Effector memory CD8-positive, alpha-beta T cell (primary cell): ENCODE measurements at regions not wholly inside any gene's neighbourhood (a gene's known extent, or its start where the extent isn't known, plus 50 kb on each side); places are given as distances from the start of the nearest gene placed in this dataset.

Experiments
- ATAC-seq: fragments of 150-1000 bp; cut with Tn5 transposase; replicated peaks from 2 replicates; pipeline ENCODE4 v1.10.0; 2021; ENCODE audit warnings: mild to moderate bottlenecking, moderate library complexity
- DNase-seq, 3 experiments: peaks; one replicate each; pipeline ENCODE4 v3.0.0; 2021
- H3K27ac Mint-ChIP-seq, 2 donors: one replicate each; pipeline ENCODE4 v1.8.0; 2022; ENCODE audit warnings: mild to moderate bottlenecking in 2 of 2, mixed read lengths in 2 of 2, moderate library complexity in 2 of 2
- H3K27me3 Mint-ChIP-seq, 2 donors: one replicate each; pipeline ENCODE4 v1.8.0; 2022; ENCODE audit warnings: mixed read lengths in 2 of 2
- H3K36me3 Mint-ChIP-seq: one replicate; pipeline ENCODE4 v1.8.0; 2022; ENCODE audit warnings: mild to moderate bottlenecking, moderate library complexity, mixed read lengths; ENCODE audit not compliant: insufficient read depth
- H3K4me1 Mint-ChIP-seq, 2 donors: one replicate each; pipeline ENCODE4 v1.8.0; 2022; ENCODE audit warnings: low read depth in 2 of 2, mixed read lengths in 2 of 2
- H3K4me3 Mint-ChIP-seq, 2 donors: one replicate each; pipeline ENCODE4 v1.8.0; 2022; ENCODE audit warnings: mild to moderate bottlenecking in 2 of 2, mixed read lengths in 2 of 2, moderate library complexity in 2 of 2
- H3K9me3 Mint-ChIP-seq, 2 donors: one replicate each; pipeline ENCODE4 v1.8.0; 2022; ENCODE audit warnings: mixed read lengths in 2 of 2

DNA sequence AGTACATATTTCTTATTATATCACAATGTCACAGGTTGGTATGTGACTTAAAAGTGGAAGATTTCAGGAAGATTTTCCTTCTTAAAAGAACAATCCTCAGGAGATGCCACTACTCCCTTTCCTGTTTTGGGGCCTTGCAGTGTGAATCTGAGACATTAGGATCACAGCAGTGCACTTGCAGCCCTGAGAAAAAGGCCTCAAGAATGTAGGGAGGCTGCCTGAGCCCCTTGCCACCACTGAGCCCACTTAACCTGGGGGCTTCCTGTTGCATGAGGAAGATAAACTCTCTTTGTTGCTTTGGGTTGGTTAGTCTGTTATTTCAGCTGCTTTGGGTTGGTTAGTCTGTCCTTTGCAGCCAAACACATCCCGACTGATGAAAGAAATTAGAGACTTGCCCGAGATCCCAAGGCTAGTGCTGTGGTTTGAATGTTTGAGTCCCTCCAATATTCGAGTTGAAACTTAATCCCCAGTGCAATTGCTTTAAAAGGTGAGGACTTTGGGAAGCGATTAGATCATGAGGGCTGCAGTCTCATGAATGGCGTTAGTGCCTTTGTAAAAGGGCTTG is 151.3 kb upstream of the SP4 start:
- peaks cover 3 to 7% of the 10 kb centered on the region in 2 donors for H3K4me1 Mint-ChIP-seq
- no peak overlapping the region for H3K27ac Mint-ChIP-seq
- H3K27me3 Mint-ChIP-seq = no peaks in the 10 kb centered on the region
- no peaks in the 10 kb centered on the region for H3K9me3 Mint-ChIP-seq
- H3K36me3 Mint-ChIP-seq = no peaks in the 10 kb centered on the region
- H3K4me3 Mint-ChIP-seq = no peak overlapping the region
- DNase-seq (no peak), ATAC-seq (no peak)

DNA sequence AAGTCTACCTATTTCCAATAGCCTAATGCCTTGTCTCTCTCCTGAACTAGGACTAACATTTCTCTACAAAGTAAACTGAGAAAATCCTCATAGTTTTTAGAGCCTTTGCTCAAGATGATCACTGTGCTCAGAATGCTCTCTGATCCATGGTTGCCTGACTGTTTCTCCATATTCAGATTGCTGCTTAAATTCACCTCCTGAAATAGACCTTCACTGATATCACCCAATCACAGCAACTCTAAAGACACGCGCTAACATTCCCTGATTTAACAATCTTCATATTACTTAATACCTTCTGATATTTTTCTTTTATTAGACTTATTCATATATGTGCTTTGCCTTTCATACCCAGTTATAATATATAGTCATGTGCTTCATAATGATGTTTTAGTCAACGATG is 148.9 kb upstream of the SP4 start:
- no peak overlapping the region for H3K4me3 Mint-ChIP-seq
- ATAC-seq = no peak
- no peaks in the 10 kb centered on the region for H3K9me3 Mint-ChIP-seq
- no peaks in the 10 kb centered on the region for H3K36me3 Mint-ChIP-seq
- peaks cover 3 to 7% of the 10 kb centered on the region in 2 donors for H3K4me1 Mint-ChIP-seq
- H3K27ac Mint-ChIP-seq = no peak overlapping the region
- no peak for DNase-seq
- no peaks in the 10 kb centered on the region for H3K27me3 Mint-ChIP-seq

DNA sequence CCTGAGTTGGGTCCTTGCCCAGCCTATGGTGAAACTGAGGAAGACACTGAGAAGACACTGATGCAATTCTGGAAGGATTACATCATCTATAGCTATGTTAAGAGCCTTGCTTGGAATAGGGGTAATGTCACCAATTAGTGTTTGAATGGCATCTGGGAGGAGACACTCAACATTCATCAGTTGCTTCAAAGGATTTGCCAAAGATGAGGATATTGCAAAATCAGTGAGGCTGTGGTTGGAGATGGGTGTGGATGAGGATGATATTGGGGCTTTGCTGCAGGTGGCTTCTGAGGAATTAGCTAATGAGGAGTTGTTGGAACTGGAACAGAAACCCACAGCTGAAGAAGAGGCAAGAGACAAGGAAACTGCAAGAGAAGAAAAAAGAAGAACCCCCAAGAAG is 146.7 kb upstream of the SP4 start:
- DNase-seq (no peak), ATAC-seq (no peak)
- Mint-ChIP-seq H3K4me1 (peaks cover 3 to 7% of the 10 kb centered on the region in 2 donors), H3K36me3 (no peaks in the 10 kb centered on the region), H3K4me3 (no peak overlapping the region), H3K9me3 (no peaks in the 10 kb centered on the region), H3K27ac (peak overlapping the region in 1 of 2 donors; percentile 27), H3K27me3 (no peaks in the 10 kb centered on the region)

DNA sequence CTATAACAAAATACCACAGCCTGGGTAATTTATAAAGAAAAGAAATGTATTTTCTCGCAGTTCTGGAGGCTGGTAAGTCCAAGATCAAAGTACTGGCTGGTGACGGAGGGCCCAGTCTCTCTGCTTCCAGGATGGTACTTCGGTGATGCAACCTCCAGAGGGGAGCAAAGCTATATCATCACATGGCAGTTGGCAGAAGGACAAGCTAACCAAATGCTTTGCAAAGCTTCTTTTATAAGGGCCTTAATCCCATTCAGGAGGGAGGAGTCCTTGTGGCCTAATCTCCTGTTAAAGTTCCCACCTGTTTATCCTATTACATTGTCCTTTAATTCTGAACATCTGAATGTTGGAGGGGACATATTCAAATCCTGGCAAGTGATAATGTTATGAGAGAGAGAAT is 134.1 kb upstream of the SP4 start:
- Mint-ChIP-seq H3K4me3 (no peak overlapping the region), H3K4me1 (no peaks in the 10 kb centered on the region), H3K36me3 (no peaks in the 10 kb centered on the region), H3K9me3 (no peaks in the 10 kb centered on the region), H3K27ac (no peak overlapping the region), H3K27me3 (no peaks in the 10 kb centered on the region)
- ATAC-seq (no peak), DNase-seq (no peak)

DNA sequence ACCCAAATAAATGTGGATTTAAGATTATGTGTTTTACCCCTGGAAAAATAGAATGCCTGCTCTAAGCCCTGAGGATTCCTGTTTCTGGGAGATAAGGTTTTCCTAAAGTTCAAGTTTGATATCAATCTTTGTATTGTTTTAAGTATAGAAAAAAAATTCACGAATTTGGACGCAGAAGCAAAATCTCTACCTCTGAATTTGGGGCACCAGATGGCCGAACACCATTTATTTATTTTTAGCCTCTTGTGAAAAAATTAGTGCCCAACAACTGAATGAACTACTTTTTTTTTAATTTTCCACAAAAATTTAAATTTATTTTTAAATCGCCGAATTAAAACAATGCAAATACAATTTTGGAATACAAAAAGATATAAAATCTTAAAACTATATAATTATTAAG is 128.1 kb upstream of the SP4 start:
- Mint-ChIP-seq H3K27me3 (no peaks in the 10 kb centered on the region), H3K9me3 (no peaks in the 10 kb centered on the region), H3K4me3 (no peak overlapping the region), H3K27ac (no peak overlapping the region), H3K36me3 (no peaks in the 10 kb centered on the region), H3K4me1 (no peaks in the 10 kb centered on the region)
- DNase-seq (no peak), ATAC-seq (no peak)

DNA sequence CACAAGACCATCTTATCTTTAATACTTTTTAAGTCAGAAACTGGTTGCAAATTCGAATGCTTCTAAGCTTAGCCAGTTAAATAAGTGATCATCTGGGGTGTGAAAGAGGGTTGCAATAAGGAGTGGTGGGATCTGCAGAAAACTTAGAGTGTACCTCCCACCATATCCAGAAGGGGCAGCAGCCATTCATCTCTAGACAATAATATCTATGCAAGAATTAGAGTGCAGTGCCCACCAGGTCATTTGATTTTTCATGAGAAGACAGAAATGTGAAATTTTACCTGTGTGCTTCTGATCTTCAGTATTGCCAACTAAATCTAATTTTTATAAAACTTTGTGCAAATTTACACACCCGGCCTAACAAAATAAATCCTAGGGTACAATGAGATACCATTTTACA is 127.2 kb upstream of the SP4 start:
- Mint-ChIP-seq H3K27me3 (no peaks in the 10 kb centered on the region), H3K9me3 (no peaks in the 10 kb centered on the region)

DNA sequence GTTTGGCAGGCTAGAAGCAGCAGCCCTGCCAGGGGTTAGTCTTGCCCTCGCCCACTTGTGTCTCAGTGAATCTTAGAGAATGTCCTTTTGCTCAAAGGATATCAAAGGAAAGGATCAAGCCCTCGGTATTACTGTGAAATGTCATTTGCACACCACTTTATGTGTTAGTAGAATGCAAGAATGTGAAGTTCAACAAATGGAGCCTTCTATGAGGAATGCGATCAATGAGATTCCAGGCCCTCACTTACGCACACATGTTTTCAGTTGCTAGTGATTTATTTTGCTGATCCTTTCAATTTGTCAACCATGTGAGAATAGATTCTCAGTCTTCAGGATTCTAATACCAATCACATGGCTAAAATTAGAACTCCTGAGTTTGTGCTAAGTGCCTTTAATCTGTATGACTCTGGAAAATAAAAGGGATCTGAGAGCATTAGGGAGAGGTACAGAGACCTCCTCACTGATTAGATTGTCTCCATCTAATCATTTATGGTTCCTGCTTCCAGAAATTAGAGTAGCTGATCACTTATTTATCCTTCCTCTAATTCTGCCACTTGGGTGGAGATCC is 123.0 kb upstream of the SP4 start:
- no peaks in the 10 kb centered on the region for H3K27me3 Mint-ChIP-seq
- ATAC-seq (no peak), DNase-seq (no peak)
- peaks cover 2 to 4% of the 10 kb centered on the region in 2 donors for H3K4me1 Mint-ChIP-seq
- H3K27ac Mint-ChIP-seq = no peak overlapping the region
- H3K9me3 Mint-ChIP-seq = peaks cover 0 to 3% of the 10 kb centered on the region in 2 donors
- no peaks in the 10 kb centered on the region for H3K36me3 Mint-ChIP-seq
- no peak overlapping the region for H3K4me3 Mint-ChIP-seq

More for the DNA sequence above, 127.2 kb upstream of the SP4 start:
- ATAC-seq = no peak
- H3K4me3 Mint-ChIP-seq = no peak overlapping the region
- H3K36me3 Mint-ChIP-seq = no peaks in the 10 kb centered on the region
- H3K4me1 Mint-ChIP-seq = no peaks in the 10 kb centered on the region
- no peak overlapping the region for H3K27ac Mint-ChIP-seq
- no peak for DNase-seq

DNA sequence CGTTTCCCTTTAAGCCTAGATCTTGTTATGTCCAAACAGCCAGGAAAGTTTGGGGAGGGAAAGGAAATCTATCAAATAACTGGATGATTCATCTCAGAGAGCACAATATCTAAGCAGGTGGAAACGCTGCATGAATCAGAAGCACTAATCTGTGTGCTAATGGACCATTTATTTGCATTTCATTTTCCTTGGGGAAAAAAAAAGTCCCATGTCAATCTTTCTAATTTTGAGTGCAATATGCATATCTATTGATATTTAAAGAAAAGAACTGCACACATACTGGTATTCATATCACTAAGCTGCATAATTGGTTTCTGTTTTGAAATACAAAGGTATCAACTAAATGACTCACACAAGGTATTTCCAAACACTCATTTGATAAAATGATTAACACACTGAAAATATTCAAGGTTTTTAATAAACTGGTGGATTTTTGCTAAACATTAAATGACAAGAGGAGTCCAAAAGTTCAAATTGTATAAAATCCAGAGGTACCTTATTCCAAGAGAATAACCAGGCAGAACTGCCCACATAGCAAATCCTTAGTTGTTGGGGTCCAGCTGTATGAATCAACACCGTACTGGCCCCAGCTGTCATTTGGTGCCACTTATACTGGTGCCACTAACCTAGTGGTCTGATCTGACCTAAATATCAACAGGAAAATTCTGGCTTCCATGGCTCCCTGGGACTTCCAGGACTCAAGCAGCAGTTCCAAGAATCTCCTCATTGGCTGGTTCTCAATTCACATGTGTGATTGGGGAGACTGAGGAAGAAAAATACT is 122.2 kb upstream of the SP4 start:
- no peak overlapping the region for H3K4me3 Mint-ChIP-seq
- H3K9me3 Mint-ChIP-seq = peaks cover 0 to 3% of the 10 kb centered on the region in 2 donors
- ATAC-seq = no peak
- no peak for DNase-seq
- H3K36me3 Mint-ChIP-seq = no peaks in the 10 kb centered on the region
- no peaks in the 10 kb centered on the region for H3K27me3 Mint-ChIP-seq
- no peak overlapping the region for H3K27ac Mint-ChIP-seq
- H3K4me1 Mint-ChIP-seq = peaks cover 2 to 4% of the 10 kb centered on the region in 2 donors

DNA sequence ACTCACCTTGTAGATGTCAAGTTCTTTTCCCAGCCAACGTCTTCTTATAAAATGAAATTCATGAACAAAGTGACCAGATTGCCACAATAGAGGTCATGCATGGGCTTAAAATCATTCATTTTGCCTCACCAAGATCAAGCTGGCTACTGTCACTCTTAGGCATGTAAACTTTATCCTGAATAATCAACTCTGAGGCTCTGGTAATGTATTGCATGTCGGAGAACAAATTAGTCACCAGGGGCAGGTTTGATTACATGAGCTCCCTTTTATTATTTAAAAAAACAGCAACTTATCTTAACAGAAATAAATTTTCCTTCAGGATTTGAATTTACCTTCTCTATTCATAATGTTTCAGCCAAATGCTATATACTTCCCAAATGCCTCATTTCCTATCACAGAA is 112.9 kb upstream of the SP4 start:
- Mint-ChIP-seq H3K9me3 (peaks cover 0 to 1% of the 10 kb centered on the region in 2 donors), H3K27me3 (no peaks in the 10 kb centered on the region), H3K27ac (no peak overlapping the region), H3K4me1 (peaks cover 0 to 6% of the 10 kb centered on the region in 2 donors), H3K4me3 (no peak overlapping the region), H3K36me3 (no peaks in the 10 kb centered on the region)
- no peak for DNase-seq
- no peak for ATAC-seq

DNA sequence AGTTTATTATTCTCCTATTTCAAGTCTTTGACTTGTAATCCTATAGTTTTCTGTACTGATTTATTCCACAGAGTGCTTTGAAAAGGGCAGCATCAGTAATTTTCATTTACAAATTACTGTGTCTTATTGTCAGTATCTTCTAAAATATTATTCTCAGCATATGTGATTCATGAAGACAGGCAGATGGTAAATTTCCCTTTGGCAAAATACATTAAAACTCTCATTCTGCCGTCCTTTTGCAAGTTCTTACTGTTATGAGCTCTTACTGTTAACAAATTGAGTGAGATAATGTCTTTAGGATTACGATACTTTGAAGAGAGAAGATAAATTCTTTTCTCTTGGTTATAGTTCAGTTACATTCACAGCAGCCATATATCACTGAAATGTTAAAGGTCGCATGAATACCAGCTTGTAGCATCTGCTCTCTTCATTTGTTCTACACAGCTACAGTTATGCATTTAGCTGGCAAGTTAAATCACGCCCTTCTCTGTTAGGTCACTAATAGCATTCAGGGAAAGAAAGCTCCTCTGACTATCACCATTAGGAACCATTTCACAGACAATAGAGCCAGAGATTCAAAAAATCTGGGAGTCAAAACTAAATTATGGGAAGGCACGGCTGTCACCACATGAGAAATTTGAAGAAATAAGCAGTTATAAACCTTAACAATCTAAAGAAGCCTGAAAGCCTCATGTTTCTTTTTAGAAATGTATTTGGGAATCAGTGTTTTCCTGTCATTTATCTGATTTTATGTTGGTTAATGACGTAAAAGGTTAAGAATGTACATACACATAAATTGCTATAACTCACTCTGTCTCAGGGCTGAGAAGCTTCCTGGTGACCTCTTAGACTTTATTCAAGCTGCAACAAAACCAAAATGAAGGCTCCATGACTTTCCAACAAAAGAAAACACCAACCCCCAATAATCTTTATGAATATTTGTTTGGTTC is 109.6 kb upstream of the SP4 start:
- DNase-seq (no peak), ATAC-seq (no peak)
- Mint-ChIP-seq H3K27ac (no peak overlapping the region), H3K9me3 (peaks cover 0 to 3% of the 10 kb centered on the region in 2 donors), H3K36me3 (no peaks in the 10 kb centered on the region), H3K27me3 (no peaks in the 10 kb centered on the region), H3K4me3 (no peak overlapping the region), H3K4me1 (peaks cover 0 to 10% of the 10 kb centered on the region in 2 donors)

DNA sequence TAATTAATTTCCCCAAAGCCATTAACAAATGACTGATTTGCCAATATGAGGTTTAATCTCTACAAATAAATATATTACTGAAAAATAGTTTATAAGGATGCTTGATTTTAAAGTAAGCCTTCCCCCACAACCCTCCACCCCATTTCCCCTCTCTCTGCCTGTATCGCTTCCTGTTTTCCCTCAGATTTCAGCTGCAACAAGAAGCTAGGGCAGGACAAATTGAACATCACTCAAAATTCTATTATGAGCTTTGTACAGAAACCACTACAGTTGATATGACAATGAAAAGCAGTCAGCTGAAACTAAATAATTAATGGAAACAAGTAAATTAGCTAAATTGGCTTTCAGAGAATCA is 109.0 kb upstream of the SP4 start:
- no peaks in the 10 kb centered on the region for H3K27me3 Mint-ChIP-seq
- H3K4me1 Mint-ChIP-seq = peaks cover 0 to 10% of the 10 kb centered on the region in 2 donors
- H3K36me3 Mint-ChIP-seq = no peaks in the 10 kb centered on the region
- peaks cover 0 to 3% of the 10 kb centered on the region in 2 donors for H3K9me3 Mint-ChIP-seq
- ATAC-seq (no peak), DNase-seq (no peak)
- no peak overlapping the region for H3K4me3 Mint-ChIP-seq
- no peak overlapping the region for H3K27ac Mint-ChIP-seq

DNA sequence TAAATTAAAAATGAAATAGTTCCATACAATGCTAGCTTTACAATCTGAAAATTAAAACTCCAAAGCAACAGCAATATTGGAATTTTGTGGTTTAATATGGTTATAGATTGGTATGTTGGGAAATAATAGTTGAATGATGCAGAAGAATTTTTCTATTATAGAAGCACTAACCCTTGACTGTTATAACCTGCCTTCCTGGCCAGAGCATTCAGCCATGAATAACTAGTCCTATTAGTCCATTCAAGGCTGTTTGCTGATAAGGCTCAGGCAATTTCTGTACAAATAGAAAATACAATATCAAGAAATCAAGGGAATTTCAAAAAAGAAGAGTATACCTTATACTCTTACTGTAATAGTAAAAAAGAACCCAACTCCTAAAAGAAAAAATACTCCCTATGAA is 101.6 kb upstream of the SP4 start:
- no peak for ATAC-seq

DNA sequence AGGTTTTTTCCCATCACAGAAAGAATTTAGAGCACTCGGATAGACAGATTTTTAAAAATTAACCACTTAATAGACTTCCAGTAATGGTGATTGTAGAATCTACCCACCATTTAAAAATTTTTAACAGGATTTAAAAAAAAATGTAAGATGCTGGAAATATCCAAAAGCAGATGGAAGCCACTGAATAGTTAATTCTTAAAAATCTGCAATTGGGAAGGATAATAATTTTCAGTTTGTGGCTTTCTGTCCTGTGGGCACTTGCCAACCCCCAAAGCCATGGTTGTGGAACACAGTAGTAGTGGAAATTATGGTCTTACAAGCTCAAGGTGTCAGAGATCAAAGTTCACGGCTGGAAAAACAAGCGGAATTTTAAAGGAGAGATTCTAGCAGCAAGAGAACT is 101.0 kb upstream of the SP4 start:
- no peak overlapping the region for H3K4me3 Mint-ChIP-seq
- peaks cover 0 to 2% of the 10 kb centered on the region in 2 donors for H3K9me3 Mint-ChIP-seq
- no peaks in the 10 kb centered on the region for H3K36me3 Mint-ChIP-seq
- ATAC-seq (no peak), DNase-seq (no peak)
- no peaks in the 10 kb centered on the region for H3K27me3 Mint-ChIP-seq
- H3K27ac Mint-ChIP-seq = no peak overlapping the region
- H3K4me1 Mint-ChIP-seq = no peaks in the 10 kb centered on the region

More for the DNA sequence above, 101.6 kb upstream of the SP4 start:
- H3K36me3 Mint-ChIP-seq = no peaks in the 10 kb centered on the region
- DNase-seq = no peak
- no peak overlapping the region for H3K27ac Mint-ChIP-seq
- peaks cover 0 to 2% of the 10 kb centered on the region in 2 donors for H3K9me3 Mint-ChIP-seq
- H3K27me3 Mint-ChIP-seq = no peaks in the 10 kb centered on the region
- H3K4me1 Mint-ChIP-seq = no peaks in the 10 kb centered on the region
- no peak overlapping the region for H3K4me3 Mint-ChIP-seq
